ENCODE measurements at regions not wholly inside any gene's neighbourhood (a gene's known extent, or its start where the extent isn't known, plus 50 kb on each side); places are given as distances from the start of the nearest gene placed in this dataset.

DNA sequence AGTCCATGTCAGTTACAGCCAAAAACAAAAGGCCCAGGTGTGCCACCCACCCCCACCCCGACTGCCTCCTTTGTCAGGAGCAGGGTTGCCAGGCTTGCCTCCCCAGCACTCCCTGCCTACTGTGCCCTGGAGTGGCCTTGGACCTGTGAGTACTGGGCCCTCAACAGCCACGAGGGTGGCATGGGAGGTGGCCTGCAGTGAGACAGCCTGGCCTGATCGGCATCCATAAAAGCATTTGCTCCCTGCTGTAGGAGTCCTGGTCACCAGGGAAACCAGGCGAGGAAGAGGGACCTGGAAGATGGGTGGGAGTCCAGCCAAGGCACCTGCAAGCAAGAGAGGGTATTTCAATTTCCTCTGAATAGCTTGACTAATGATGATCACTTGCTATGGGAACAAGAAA is 56.4 kb upstream of the KCNMB2 start:
- intact Hi-C loops (cut with micrococcal nuclease; ENCODE audit: unreplicated experiment) = no loop called here
- CTCF ChIA-PET (ENCODE audit: low intra/inter-chr PET ratio, low total read pairs) = no interaction called here
- TF ChIP-seq, protein P1, sequence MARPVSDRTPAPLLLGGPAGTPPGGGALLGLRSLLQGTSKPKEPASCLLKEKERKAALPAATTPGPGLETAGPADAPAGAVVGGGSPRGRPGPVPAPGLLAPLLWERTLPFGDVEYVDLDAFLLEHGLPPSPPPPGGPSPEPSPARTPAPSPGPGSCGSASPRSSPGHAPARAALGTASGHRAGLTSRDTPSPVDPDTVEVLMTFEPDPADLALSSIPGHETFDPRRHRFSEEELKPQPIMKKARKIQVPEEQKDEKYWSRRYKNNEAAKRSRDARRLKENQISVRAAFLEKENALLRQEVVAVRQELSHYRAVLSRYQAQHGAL (CRISPR knock-in tag; IDR thresholded peaks at IDR 0.05; ENCODE audit: not compliant biosample characterization) = no peak
- no peak for TF ChIP-seq ZNF496 (CRISPR knock-in tag; IDR thresholded peaks at IDR 0.05; ENCODE audit: insufficient replicate concordance)
- no peak overlapping the region for H3K4me2 ChIP-seq (ENCODE audit: low read depth, low read length)
- WGBS (ENCODE audit: low lambda C conversion rate) = 0% methylated on average over 3 of the region's 4 CpGs
- no peak for FAIRE-seq
- ATAC-seq = no peak
- H3K27ac ChIP-seq (ENCODE audit: extremely low read length, insufficient read depth, low read length) = no peak overlapping the region
- in situ Hi-C loops (cut with HindIII; ENCODE audit: extremely low pct_ligation_motif_present, low pct_unique_long_range_greater_than_20kb) = no loop called here
- POLR2A ChIA-PET = no interaction called here
- no peaks in the 10 kb centered on the region for H4K20me1 ChIP-seq (ENCODE audit: insufficient read depth, low read length)
- no peak overlapping the region for H3K4me3 ChIP-seq (replicated peaks in 1 of 3; ENCODE audit: insufficient read depth in 1 of 3, low read depth in 2 of 3, low read length in 3 of 3)
- no peak overlapping the region for H2AFZ ChIP-seq (ENCODE audit: low read length)
- no peaks in the 10 kb centered on the region for H3K79me2 ChIP-seq (ENCODE audit: insufficient read depth, low read length)
- H3K9ac ChIP-seq (ENCODE audit: insufficient read depth, low read depth, low read length) = no peak overlapping the region
- no peaks in the 10 kb centered on the region for H3K27me3 ChIP-seq (ENCODE audit: control insufficient read depth in 1 of 2, insufficient read depth in 2 of 2, low read length in 2 of 2)
- BruUV-seq (replicated peaks) = no TSS peak
- no peaks in the 10 kb centered on the region for H3K36me3 ChIP-seq (replicated peaks in 1 of 2; ENCODE audit: control insufficient read depth in 1 of 2, insufficient read depth in 2 of 2, low read length in 2 of 2)
- H3K4me1 ChIP-seq (ENCODE audit: insufficient read depth, low read length) = no peaks in the 10 kb centered on the region
- no peak for DNase-seq (ENCODE audit: low spot score)
- no peaks in the 10 kb centered on the region for H3K9me3 ChIP-seq (ENCODE audit: low read length)

DNA sequence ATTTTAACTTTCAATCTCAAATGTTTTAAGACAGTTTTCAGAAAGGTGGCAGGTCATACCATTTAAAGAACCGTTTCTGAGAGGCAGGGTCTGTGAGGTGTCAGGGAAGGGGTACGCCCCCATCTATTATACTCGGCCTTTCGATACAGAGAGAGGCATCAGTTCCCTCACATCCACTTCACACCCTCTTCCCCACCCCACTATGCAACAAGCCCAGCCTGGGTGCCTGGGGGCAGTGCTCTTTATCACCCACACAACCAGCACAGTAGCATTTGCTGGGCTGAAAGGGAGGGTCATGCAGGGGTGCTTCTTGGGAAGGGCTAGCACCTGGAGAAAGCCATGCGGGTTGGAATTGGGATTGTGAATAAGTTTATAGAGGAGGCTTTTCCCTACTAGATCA is 56.0 kb upstream of the KCNMB2 start:
- no peaks in the 10 kb centered on the region for H3K79me2 ChIP-seq (ENCODE audit: insufficient read depth, low read length)
- ATAC-seq (no peak), DNase-seq (ENCODE audit: low spot score) (no peak), FAIRE-seq (no peak)
- 6% methylated on average over 5 of the region's 5 CpGs for WGBS (ENCODE audit: low lambda C conversion rate)
- H3K27me3 ChIP-seq (ENCODE audit: control insufficient read depth in 1 of 2, insufficient read depth in 2 of 2, low read length in 2 of 2) = no peaks in the 10 kb centered on the region
- no peak overlapping the region for H3K4me2 ChIP-seq (ENCODE audit: low read depth, low read length)
- no TSS peak for BruUV-seq (replicated peaks)
- no peaks in the 10 kb centered on the region for H3K36me3 ChIP-seq (replicated peaks in 1 of 2; ENCODE audit: control insufficient read depth in 1 of 2, insufficient read depth in 2 of 2, low read length in 2 of 2)
- intact Hi-C loops (cut with micrococcal nuclease; ENCODE audit: unreplicated experiment) (no loop called here), in situ Hi-C loops (cut with HindIII; ENCODE audit: extremely low pct_ligation_motif_present, low pct_unique_long_range_greater_than_20kb) (no loop called here)
- TF ChIP-seq HOXA7 (CRISPR knock-in tag; IDR thresholded peaks at IDR 0.05) = no peak
- no peak for TF ChIP-seq TCF7 (IDR thresholded peaks at IDR 0.05; ENCODE audit: low read depth)
- no peak for TF ChIP-seq IRX3 (CRISPR knock-in tag; IDR thresholded peaks at IDR 0.05; ENCODE audit: borderline replicate concordance, low read depth)
- no peak for TF ChIP-seq HDAC6 (IDR thresholded peaks at IDR 0.05; ENCODE audit: low read depth, low read length)
- no peak for TF ChIP-seq MEIS2 (CRISPR knock-in tag; IDR thresholded peaks at IDR 0.05)
- no peak for TF ChIP-seq AGO2 (optimal IDR thresholded peaks at IDR 0.05; ENCODE audit: low read depth, low read length)
- TF ChIP-seq, protein P2, sequence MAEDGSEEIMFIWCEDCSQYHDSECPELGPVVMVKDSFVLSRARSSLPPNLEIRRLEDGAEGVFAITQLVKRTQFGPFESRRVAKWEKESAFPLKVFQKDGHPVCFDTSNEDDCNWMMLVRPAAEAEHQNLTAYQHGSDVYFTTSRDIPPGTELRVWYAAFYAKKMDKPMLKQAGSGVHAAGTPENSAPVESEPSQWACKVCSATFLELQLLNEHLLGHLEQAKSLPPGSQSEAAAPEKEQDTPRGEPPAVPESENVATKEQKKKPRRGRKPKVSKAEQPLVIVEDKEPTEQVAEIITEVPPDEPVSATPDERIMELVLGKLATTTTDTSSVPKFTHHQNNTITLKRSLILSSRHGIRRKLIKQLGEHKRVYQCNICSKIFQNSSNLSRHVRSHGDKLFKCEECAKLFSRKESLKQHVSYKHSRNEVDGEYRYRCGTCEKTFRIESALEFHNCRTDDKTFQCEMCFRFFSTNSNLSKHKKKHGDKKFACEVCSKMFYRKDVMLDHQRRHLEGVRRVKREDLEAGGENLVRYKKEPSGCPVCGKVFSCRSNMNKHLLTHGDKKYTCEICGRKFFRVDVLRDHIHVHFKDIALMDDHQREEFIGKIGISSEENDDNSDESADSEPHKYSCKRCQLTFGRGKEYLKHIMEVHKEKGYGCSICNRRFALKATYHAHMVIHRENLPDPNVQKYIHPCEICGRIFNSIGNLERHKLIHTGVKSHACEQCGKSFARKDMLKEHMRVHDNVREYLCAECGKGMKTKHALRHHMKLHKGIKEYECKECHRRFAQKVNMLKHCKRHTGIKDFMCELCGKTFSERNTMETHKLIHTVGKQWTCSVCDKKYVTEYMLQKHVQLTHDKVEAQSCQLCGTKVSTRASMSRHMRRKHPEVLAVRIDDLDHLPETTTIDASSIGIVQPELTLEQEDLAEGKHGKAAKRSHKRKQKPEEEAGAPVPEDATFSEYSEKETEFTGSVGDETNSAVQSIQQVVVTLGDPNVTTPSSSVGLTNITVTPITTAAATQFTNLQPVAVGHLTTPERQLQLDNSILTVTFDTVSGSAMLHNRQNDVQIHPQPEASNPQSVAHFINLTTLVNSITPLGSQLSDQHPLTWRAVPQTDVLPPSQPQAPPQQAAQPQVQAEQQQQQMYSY (CRISPR knock-in tag; IDR thresholded peaks at IDR 0.05) = no peak
- no peak for TF ChIP-seq EZH2 (conservative IDR thresholded peaks at IDR 0.05; ENCODE audit: low read depth, low read length)
- TF ChIP-seq, protein P3, sequence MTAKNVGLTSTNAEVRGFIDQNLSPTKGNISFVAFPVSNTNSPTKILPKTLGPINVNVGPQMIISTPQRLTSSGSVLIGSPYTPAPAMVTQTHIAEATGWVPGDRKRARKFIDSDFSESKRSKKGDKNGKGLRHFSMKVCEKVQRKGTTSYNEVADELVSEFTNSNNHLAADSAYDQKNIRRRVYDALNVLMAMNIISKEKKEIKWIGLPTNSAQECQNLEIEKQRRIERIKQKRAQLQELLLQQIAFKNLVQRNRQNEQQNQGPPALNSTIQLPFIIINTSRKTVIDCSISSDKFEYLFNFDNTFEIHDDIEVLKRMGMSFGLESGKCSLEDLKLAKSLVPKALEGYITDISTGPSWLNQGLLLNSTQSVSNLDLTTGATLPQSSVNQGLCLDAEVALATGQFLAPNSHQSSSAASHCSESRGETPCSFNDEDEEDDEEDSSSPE (CRISPR knock-in tag; IDR thresholded peaks at IDR 0.05) = no peak
- H3K4me3 ChIP-seq (replicated peaks in 1 of 3; ENCODE audit: insufficient read depth in 1 of 3, low read depth in 2 of 3, low read length in 3 of 3) = no peak overlapping the region
- CTCF ChIA-PET (ENCODE audit: low intra/inter-chr PET ratio, low total read pairs) = no interaction called here
- no peak overlapping the region for H2AFZ ChIP-seq (ENCODE audit: low read length)
- H3K27ac ChIP-seq (ENCODE audit: extremely low read length, insufficient read depth, low read length) = no peak overlapping the region
- no peaks in the 10 kb centered on the region for H3K4me1 ChIP-seq (ENCODE audit: insufficient read depth, low read length)
- H3K9me3 ChIP-seq (ENCODE audit: low read length) = no peaks in the 10 kb centered on the region
- H3K9ac ChIP-seq (ENCODE audit: insufficient read depth, low read depth, low read length) = no peak overlapping the region
- POLR2A ChIA-PET = no interaction called here
- H4K20me1 ChIP-seq (ENCODE audit: insufficient read depth, low read length) = no peaks in the 10 kb centered on the region
